Stimulated activated CD4-positive, alpha-beta T cell treated with anti-CD3 and anti-CD28 coated beads, TNF-alpha, amount 100 ng/mL, for 48 hours (primary cell): ENCODE measurements at regions not wholly inside any gene's neighbourhood (a gene's known extent, or its start where the extent isn't known, plus 50 kb on each side); places are given as distances from the start of the nearest gene placed in this dataset.

ENCODE experiments used
- DNase-seq, 3 donors: peaks; one replicate each; pipeline ENCODE4 v3.0.0-alpha.2; 2020; ENCODE audit warnings: low read depth in 3 of 3

GRCh38 chr5:52498607-52499006 lies 289.1 kb upstream of the ITGA1 start:
- no peak for DNase-seq

GRCh38 chr5:52502460-52502999 lies 285.2 kb upstream of the ITGA1 start:
- no peak for DNase-seq

GRCh38 chr5:52504584-52505240 lies 283.0 kb upstream of the ITGA1 start:
- no peak for DNase-seq

- no peak for DNase-seq
These were observed 270.0 kb upstream of the ITGA1 start for GRCh38 chr5:52517667-52518066.

- no peak for DNase-seq
These were observed 267.5 kb upstream of the ITGA1 start for GRCh38 chr5:52520171-52520570.

GRCh38 chr5:52521236-52521635 lies 266.5 kb upstream of the ITGA1 start:
- no peak for DNase-seq

GRCh38 chr5:52523701-52524100 lies 264.0 kb upstream of the ITGA1 start:
- DNase-seq = no peak

GRCh38 chr5:52531105-52531504 lies 256.6 kb upstream of the ITGA1 start:
- DNase-seq = no peak

GRCh38 chr5:52543594-52543993 lies 244.1 kb upstream of the ITGA1 start:
- DNase-seq = no peak

GRCh38 chr5:52544738-52545137 lies 243.0 kb upstream of the ITGA1 start:
- no peak for DNase-seq

GRCh38 chr5:52554293-52554692 lies 233.4 kb upstream of the ITGA1 start:
- no peak for DNase-seq

GRCh38 chr5:52560366-52560765 lies 227.3 kb upstream of the ITGA1 start:
- DNase-seq = no peak

GRCh38 chr5:52562473-52562872 lies 225.2 kb upstream of the ITGA1 start:
- no peak for DNase-seq

GRCh38 chr5:52564587-52564986 lies 223.1 kb upstream of the ITGA1 start:
- no peak for DNase-seq

GRCh38 chr5:52577546-52577945 lies 210.2 kb upstream of the ITGA1 start:
- DNase-seq = no peak

GRCh38 chr5:52579391-52579790 lies 208.3 kb upstream of the ITGA1 start:
- DNase-seq = no peak

- DNase-seq = no peak
These were observed 206.8 kb upstream of the ITGA1 start for GRCh38 chr5:52580921-52581320.

- no peak for DNase-seq
These were observed 205.4 kb upstream of the ITGA1 start for GRCh38 chr5:52582313-52582712.

GRCh38 chr5:52587131-52587530 lies 200.6 kb upstream of the ITGA1 start:
- DNase-seq = no peak

- no peak for DNase-seq
These were observed 190.1 kb upstream of the ITGA1 start for GRCh38 chr5:52597625-52598024.

- no peak for DNase-seq
These were observed 188.7 kb upstream of the ITGA1 start for GRCh38 chr5:52598968-52599367.

GRCh38 chr5:52603778-52604554 lies 183.8 kb upstream of the ITGA1 start:
- no peak for DNase-seq
